HG03378 (cell line): ENCODE measurements at regions not wholly inside any gene's neighbourhood (a gene's known extent, or its start where the extent isn't known, plus 50 kb on each side); places are given as distances from the start of the nearest gene placed in this dataset.
A peak's percentile ranks its signal among the peaks of the same experiment; 100 is the strongest.

Source experiments
- ATAC-seq: cut with Tn5 transposase; IDR thresholded peaks from one replicate; pipeline ENCODE4 v1.9.1; 2021; ENCODE audit warnings: mild to moderate bottlenecking, moderate library complexity; ENCODE audit not compliant: unreplicated experiment

GRCh38 chr12:97173688-97174410 is 266.8 kb downstream of the NEDD1 start:
- no peak for ATAC-seq

- no peak for ATAC-seq
Observed at GRCh38 chr12:97177481-97177880, 270.4 kb downstream of the NEDD1 start.

DNA sequence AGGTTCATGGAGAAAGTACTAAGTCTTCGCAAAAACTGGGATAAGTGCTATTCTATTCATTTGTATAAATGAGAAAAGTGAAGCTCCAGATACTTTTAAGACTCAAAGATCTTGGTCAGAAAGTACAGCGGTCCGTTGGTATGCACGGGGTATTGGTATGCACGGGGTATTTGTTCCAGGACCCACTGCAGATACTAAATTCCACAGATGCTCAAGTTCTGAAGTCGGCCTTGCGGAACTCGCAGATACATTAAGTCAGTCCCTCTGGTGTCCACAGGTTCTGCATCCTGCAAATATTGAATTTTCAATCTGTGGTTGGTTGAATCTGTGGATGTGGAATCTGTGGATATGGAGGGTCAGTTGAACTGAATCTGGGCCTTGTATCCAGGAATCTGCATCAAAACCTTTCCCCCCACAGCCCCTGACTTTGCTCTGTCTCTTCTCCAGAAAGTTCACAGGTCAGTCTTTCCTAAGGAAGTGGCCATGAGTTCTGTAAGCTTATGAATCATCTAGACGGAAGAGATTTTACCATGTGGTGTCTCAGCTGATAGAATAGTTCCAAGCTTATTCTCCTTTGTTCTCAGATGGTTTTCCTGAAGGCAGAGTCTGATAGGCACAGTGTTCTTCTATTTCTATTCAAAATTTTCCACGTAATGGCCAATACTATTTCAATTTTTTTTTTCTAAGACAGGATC is 274.7 kb downstream of the NEDD1 start:
- no peak for ATAC-seq

DNA sequence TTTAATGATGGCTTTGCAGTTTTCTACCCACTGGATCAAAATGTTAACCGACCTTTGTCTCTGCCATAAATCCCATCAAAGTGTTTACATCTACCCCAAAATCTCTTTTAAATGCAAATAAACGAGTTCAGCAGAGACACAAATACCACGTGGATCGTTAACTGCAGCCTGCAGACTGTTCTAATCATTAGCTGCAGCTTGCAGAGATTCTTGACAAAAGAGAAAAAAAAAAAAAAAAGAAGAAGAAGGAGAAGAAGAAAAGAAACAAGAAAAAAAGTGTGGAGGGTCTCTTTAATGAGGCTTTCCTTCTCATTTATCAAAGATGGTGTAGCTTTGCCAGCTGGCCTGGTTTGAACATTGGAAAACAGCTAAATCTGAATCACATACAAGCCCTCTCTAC is 275.7 kb downstream of the NEDD1 start:
- ATAC-seq: no peak

DNA sequence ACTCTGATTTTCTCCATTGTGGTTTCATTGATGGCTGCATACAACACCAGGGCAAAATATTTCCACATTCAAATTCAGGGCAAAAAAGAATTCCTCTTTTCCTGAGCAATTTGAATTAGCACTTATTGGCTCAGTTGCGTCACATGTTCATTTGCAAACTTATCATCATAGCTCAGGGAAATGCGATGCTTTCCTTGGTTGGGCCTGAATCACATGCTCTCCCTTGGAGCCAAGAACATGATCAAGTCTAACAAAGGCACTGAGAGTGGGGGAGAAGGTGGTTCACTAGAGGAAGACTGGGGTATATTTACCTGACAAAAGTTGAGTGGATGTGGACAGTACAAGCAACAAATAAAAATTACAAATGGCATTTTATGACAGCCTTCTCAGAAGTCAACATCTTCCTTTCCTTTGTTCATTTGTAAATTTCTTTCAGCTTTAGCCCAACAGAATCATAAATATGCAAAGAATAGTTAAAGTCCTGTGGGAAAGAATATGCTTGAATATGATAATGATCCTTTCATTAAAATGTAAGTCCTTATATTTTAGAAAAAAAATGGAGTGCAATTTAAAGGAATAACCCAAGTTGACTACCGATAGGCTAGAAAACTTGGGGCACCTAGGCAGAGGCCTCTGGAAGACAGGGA is 277.2 kb downstream of the NEDD1 start:
- ATAC-seq: no peak

DNA sequence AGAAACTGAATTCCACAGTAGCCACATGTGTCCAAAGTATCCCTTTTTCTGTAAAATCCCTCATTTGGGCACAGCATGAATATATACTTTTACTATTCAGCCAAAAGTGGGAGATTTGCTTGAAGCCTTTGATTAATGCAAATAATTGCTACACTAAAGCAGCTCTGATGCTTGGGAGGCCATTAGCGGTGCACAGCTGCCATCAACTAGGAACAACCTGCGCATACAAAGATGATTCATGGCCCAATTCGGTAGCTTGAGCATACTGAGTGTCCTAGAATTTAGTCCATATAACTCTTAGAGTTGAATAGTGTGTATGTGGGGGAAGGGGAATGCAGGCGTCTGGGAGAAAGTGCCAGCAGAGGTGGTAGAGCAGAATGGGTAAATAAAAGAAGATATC is 277.0 kb upstream of the RMST start:
- no peak for ATAC-seq

DNA sequence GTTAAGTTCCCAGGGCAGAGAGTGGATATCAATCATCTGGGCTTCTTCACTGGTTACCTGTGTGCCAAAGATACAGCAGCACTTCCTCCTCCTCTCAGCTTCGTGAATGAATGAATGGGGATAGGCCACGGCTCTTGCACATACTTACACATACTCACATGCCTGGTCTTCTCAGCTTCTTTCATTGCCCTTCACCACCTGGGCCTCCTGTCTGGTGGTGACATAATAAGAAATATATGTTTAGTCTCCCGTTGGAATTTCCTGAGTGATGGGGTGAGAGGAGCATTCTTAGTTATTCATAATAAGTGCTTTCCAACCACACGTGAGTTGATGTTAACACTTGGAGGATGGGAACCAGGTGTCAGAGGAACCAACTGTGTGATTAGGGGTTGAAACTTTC is 268.1 kb upstream of the RMST start:
- ATAC-seq: no peak

DNA sequence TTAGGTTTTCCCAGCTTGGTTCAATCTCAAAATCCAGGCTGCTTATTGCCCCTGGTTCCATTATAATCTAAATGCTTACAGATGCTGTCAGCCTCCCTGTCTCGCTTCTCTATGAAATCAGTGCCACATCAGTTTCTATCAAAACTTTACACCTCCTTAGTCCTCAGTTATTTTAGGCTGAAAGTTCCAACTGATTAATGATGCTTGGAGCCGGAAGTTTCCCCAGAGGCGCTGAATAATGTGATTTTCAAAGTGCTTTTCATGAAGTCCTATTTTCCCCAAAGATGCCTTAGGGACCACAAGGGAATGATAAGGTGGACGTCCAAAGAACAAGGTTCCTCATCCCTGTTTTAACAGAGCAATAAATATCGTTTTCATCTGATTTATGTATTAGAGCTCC is 262.4 kb upstream of the RMST start:
- ATAC-seq: no peak

DNA sequence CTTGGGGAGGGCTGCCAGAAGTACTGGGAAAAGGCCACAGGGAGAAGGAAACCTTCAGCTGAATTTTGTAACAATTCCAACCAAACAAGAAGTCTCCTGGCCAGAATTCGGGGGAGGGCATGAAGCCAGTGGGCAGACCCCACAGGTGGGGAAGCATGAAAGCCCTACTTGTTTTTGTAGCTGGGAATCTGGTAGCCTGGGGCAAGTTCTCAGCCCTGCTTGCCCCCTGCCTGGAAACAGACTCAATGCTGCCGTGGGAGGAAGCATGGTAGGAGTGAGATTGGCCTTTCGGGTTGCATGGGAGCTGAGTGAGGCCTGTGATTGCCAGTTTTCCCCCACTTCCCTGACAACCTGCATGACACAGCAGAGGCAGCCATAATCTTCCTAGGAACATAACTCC is 259.2 kb upstream of the RMST start:
- ATAC-seq: no peak

- ATAC-seq: no peak
Observed at GRCh38 chr12:97209997-97210396, 252.6 kb upstream of the RMST start.

GRCh38 chr12:97211416-97211930 is 251.1 kb upstream of the RMST start:
- no peak for ATAC-seq

GRCh38 chr12:97216848-97217247 is 245.8 kb upstream of the RMST start:
- ATAC-seq: no peak

GRCh38 chr12:97222391-97222790 is 240.2 kb upstream of the RMST start:
- ATAC-seq: no peak

DNA sequence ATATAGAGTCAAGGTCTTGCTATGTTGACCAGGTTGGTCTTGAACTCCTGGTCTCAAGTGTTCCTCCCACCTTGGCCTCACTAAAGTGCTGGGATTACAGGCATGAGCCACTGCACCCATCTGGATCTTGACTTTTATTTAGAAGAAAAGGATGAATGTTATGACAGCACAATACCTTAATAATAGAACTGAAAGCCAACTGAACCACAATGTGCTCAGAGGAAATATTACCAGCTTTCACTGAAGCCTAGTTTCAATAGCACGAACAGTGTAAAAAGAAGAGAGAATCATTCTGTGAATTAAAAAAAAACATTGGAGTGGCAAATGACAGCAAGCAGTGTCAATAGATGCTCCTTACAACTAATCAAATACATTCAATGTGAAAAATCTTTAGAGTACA is 239.2 kb upstream of the RMST start:
- ATAC-seq: peak; percentile 58

- ATAC-seq: no peak
Observed at GRCh38 chr12:97229004-97229403, 233.6 kb upstream of the RMST start.

GRCh38 chr12:97235102-97235501 is 227.5 kb upstream of the RMST start:
- no peak for ATAC-seq

DNA sequence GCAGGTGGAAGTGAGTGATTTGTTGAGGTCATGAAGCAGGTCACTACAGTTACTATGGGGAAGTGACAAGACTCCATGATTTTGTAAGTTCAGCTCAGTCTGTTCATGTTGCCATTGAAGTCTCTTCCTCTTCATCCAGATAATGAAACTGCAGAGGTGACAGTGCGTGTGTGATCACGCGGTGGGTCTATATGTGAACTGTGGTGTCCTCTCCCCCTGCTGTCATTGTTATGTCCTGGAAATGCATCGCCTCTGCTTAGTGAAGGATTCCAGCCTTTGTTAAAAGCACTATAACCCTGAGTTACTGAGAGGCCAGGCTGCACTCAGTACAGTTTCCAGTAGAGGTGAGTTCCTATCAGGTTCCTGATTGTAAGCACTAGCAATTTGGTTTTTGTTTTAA is 216.2 kb upstream of the RMST start:
- ATAC-seq: no peak

- no peak for ATAC-seq
Observed at GRCh38 chr12:97250483-97250882, 212.1 kb upstream of the RMST start.

GRCh38 chr12:97257726-97258125 is 204.9 kb upstream of the RMST start:
- no peak for ATAC-seq

GRCh38 chr12:97259098-97259497 is 203.5 kb upstream of the RMST start:
- ATAC-seq: no peak

DNA sequence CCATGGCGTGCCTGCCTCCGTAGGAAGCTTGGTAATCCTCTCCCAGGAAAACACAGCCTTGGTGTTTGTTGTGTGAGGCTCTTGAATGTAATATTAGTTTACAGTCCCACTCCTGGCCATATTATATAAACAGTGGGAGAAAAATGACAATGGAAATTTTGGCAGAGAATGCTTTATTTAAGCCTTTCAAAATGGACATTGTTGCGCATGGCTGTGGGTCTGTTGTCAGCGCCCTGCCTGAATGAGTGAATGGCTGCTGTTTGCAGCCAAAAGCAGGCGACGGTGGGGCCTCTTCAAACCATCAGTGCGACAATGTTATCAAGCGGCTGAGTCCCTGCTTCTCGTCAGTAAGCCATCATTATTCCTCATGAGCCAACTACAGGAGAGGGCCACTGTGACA is 201.8 kb upstream of the RMST start:
- ATAC-seq: no peak

GRCh38 chr12:97267166-97267565 is 195.4 kb upstream of the RMST start:
- ATAC-seq: no peak
